ENCODE measurements at regions not wholly inside any gene's neighbourhood (a gene's known extent, or its start where the extent isn't known, plus 50 kb on each side); places are given as distances from the start of the nearest gene placed in this dataset.

DNA sequence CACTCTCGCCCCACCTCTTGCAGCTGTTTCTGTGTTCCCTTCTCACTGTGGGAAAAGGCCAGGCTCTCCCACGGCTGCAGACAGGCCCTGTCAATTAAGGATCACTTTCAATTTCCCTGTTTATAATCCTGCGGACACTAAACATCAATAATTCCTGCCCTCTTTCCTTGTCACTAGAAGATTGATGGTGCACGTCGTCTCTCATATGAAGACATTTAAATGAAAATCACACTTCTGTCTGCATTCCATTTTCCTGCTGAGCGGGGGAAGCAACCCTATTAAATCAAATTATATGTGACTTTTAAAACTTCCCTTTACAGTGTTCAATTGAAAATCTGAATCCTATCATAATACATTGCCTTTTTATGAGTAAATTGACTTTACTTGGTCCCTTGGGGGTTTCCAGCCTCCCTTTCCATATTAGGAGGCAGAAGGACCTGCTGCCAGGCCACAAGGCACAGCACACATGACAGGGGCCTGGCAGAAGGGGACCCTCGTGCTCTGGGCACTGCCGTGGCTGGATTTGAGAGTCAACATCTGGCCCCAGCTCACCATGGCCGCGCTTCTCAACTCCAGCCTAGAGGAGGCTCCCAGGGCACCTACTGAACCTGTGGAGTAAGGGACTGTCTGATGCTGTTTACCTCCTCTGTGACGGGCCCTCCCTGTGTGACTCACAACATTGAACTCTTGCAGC is 311.0 kb upstream of the IRX4 start:
- no peak for FAIRE-seq
- no peak for DNase-seq (ENCODE audit: low spot score)

DNA sequence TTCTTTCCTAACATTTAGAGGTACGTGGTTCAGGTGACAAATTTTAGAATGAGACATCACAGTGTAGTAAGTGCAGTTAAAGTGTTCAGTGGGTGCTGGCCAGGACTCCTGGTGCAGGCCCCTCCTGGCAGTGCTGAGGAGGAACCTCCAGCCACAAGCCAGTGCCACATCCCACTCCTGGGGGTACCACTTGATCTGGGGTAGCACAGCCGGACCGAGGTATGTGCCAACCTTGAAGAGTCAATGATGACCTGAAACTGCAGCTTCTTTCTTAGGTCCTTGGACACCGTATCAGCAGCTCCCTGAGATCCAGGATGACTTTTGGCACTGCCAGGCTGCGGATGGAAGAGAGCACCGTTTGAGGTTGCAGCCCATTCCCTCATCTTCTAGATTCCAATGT is 310.4 kb upstream of the IRX4 start:
- DNase-seq (ENCODE audit: low spot score) (no peak), FAIRE-seq (no peak)

DNA sequence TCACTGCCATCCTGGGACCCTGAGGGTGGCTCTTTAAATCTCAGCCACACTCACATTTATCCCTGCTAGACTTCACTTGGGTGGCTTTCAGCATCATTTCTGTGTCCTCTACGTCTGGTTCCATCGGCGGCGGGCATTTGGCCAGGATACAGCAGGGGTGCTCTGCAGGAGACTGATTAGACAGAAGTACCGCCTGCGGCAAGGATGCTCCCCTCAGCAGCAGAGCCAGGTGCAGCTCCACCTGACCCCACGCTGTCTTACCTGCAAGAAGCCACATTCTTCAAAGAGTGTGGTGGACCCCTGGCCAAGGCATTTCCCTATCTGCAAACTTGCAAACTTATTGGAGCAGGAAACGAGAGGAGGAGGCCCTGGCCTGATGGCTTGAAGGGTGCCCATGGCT is 309.8 kb upstream of the IRX4 start:
- no peak for DNase-seq (ENCODE audit: low spot score)
- FAIRE-seq = no peak

DNA sequence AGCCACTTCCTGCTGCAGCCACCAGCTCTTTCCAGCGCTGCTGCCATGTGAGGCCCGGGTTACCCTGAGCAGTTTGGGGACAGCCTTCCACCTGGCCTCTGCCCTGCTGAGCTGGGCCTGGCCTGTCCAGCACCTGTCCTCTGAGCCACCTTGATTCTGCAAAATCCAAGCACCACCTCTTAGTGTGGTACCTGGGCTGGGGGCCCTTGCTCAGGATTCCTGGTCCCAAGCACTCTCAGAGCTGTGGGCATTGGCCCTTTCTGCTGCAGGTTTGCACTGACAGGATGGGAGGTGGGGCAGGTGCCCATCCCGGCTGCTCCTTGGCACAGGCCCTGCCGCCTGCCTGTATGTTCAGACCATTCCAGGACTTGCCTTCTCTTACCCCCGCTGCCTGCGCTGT is 309.2 kb upstream of the IRX4 start:
- no peak for FAIRE-seq

DNA sequence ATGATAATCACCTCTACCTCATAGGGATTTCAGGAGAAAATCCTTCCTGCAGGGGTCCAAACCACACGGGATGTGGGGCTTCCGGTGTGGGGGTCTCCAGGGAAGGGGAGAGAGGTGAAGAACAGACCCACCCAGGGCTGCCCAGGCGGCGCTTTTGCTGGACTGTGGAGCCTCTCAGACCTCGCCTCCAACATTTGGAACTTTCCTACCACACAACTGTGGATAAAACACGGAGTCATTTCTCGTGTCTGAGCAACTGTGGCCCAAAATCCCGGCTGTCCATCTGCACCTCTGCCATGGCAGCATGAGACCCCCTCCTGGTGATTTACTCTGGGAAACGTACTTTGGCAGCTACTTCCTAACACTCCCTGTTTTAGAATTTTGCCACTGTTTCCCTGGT is 307.8 kb upstream of the IRX4 start:
- no peak for DNase-seq (ENCODE audit: low spot score)
- FAIRE-seq = no peak

More for the DNA sequence above, 309.2 kb upstream of the IRX4 start:
- DNase-seq (ENCODE audit: low spot score) = no peak

DNA sequence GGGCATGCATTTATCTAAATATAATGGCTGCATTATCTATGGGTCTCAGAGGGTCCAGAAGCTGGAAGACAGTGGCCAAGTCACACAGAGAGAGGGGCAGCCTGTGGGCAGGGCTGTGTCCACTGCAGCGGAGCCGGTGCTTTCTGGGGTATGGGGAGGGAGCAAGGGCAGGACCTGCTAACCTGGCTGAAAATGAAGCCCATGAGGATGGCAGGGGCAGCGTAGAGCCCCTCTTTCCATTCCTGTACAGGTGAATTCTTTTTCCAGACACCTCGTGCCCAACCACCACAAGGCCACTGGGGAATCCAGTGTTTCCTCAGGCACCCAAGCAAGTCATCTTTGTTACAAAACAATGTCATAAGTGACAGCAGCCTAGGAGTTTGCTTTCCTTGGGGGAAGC is 305.9 kb upstream of the IRX4 start:
- no peak for FAIRE-seq
- DNase-seq (ENCODE audit: low spot score) = no peak

DNA sequence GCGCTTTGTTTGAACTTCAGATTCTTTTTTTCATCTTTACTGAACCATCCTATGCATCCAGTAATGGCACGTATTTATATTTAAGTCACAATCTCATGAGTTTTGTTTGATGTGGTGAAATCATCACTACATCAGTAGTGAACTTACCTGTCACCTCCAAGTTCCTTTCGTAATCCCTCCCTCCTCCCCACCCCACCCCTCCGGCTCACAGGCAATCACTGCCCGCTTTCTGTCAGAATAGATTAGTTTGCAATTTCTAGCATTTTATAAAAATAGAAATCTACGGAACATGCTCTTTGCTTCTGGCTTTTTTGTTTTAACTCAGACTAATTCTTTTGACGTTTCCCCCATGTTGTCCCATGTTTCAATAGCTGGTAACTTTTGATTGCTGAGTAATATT is 305.4 kb upstream of the IRX4 start:
- DNase-seq (ENCODE audit: low spot score) (no peak), FAIRE-seq (no peak)

DNA sequence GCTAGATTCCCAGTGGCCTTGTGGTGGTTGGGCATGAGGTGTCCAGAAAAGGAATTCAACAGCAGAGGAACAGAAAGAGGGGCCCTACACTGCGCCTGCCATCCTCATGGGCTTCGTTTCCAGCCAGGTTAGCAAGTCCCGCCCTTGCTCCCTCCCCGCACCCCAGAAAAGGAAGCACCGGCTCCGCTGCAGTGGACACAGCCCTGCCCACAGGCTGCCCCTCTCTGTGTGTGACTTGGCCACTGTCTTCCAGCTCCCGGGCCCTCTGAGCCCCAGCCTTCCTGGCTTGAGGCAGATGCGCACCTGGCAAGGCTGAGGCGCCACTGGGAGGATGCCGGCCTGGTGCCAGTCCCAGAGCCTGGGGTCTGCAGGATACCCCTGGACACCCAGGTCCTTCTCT is 305.0 kb upstream of the IRX4 start:
- no peak for DNase-seq (ENCODE audit: low spot score)
- no peak for FAIRE-seq

DNA sequence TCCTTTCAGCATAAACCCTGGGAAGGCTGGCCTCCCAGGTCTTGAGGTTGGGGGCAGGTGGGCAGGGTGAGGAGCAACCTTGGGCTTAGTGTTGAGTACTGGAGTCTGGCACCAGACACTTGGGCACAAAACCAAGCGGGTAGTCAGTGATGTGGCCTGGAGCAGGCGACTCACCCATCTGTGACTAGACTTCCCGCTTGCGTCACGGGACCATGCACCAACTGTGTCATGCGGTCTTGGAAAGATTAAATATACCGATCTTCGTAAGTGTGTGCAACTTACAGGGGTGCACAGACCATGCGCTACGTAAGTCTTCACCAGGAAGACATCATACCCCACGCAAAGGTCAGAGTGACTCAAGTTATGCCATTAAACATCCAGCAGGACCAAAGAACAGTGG is 304.4 kb upstream of the IRX4 start:
- DNase-seq (ENCODE audit: low spot score) (no peak), FAIRE-seq (no peak)

DNA sequence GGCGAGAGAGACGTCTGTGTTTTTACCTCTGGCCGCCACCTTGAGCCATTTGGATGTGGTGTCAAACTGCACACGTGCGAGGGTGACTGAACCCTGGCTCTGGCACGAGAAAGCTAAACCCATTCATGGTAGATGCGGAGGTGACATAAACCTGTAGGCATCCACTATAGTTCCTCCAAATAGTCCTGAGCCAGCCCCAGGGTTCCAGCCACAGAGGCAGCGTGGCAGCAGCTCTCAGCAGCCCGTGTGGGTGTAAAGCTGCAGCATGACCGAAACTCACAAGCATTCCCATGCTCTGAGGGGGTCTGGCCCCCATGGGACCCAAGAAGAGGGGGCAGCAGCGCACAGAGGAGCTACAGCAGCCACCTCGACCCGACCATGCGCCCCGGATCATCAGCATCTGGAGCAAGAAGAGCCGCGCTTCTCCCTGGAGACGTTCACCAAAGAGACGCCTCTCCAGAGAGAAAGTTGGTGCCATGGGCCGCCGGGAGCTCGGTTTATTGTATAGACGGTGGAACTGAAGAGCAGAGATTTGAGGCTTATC is 303.8 kb upstream of the IRX4 start:
- DNase-seq (ENCODE audit: low spot score) = no peak
- FAIRE-seq = no peak

DNA sequence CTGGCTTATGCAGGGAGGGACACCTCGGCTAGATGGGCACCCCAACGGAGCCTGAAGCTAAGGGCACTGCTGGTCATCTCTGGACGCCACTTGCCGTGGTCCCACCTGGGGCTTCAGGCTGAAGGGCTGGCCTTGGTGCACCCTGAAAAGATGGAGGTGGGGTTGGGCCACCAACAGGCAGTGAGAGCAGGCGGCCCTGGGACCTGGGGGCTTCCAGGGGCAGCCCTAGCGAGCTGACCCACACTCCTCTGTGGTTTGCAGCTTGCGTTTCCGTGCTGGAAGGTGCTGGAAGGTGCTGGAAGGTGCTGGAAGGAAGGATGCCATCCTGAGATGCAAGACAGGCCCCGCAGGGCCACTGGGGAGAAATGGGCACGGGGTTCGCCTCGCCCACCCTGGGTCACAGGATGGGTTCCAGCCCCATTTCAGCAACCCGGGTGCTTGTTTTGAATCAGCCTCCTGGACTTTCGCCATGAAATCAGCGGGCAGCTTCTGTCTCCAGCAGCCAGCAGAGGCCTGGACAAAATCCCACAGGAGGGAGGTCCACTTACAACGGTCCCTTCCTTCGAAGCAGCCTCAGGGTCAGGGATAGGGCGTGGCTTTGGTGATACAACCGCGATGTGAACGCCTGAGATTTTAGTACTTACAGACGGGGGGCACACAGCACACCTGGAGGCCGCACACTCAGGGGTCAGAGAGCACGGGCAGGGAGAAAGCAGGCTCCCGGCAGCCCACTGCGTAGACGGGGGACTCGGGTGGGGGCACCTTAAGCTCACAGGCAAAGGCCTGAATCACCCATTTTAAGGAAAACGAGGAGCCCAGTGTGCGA is 303.1 kb upstream of the IRX4 start:
- DNase-seq (ENCODE audit: low spot score) (no peak), FAIRE-seq (no peak)

DNA sequence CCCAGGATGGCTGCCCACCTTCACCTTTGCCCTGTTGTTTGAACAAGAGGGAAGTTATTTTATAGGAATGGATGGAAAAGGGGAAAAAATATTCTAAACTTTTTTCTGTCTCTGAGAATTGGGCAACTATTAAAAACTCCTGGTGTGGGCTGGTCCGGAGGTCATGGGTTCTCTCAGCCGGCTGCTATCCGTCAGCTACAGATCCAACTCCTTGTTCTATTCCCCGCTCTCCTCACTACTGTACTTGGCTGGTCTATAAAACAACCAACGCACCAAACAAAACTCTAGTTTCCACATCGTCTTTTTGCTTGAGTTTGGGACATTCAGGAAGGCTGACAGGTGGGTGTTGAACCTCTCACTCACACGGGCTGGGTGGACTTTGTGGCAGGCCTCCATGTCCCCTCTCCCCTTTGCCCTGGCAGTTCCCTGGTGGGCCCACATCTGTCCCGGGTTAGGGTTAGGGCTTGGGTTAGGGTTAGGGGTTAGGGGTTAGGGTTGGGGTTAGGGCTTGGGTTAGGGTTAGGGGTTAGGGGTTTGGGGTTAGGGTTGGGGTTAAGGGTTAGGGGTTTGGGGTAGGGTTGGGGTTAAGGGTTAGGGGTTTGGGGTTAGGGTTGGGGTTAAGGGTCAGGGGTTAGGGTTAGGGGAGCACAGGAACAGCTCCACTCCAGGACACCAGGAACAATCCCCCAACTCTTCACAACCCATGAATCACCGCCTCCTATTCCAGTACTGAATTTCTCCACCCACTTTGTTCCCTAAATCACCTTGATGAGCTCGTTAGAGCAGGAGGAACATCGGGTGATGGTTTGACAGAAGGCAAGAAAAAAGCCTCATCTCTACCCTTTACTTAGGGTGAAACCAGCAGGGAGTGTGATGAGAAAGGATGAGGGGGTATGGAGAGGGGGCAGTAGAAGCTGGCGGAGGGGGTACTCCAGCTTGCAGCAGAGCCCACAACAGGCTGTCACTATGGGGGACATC is 302.1 kb upstream of the IRX4 start:
- DNase-seq (ENCODE audit: low spot score) = no peak
- FAIRE-seq = no peak

DNA sequence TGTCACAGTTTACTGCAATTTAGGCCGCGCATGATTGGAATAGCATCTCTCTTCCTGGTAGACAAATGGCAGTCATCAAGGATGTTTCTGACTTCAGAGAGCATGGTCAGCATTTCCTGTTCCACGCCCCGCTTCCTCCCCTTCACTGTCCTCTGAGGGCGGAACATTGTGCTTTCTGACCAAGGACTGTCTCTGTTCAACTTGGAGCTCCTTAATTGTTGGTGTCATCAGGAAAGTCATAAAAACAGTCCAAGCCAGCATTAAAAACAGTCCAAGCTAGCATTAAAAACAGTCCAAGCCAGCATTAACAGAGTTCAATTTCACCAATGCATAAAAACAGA is 301.3 kb upstream of the IRX4 start:
- no peak for FAIRE-seq
- no peak for DNase-seq (ENCODE audit: low spot score)

DNA sequence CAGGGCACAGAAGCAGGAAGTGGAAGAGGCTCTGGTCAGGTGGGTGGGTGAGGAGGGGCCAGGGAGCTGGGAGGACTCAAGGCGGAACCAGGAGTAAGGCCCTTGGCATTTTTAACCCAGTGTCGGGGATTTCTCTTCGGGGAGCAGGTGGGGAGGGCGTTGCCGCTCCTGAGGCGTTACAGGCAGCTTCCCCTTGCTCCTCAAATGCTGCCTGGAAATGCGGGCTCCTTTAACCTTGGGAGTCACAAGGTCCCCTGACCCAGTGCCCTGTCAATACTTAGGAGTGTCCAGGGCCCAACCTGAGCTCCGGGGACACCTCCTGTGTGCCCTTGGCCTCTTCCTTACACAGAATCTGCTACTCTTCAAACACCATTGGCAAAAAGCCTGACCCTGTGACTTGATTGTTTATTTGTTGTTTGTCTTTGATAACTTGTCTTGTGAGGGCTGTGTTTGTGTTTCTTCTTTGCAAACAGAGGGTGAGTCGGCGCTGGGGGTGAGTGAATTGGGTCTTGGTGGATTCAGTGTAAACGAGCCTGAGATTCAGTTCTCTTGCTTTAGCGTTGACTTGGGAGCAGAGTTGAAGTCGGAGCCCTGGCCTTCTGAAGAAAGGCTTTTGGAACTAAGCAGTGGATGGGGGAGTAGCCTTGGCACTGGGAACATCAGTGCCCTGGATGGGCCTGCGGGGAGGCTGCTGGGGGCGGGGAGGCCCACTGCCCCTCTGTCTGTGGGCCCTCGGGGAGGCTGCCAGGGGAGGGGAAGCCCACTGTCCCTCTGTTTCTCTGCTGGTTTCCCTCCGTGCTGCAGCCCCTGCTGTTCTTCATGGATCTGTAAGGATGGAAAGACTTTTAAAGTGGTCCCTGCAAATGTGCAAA is 300.7 kb upstream of the IRX4 start:
- no peak for DNase-seq (ENCODE audit: low spot score)
- no peak for FAIRE-seq

DNA sequence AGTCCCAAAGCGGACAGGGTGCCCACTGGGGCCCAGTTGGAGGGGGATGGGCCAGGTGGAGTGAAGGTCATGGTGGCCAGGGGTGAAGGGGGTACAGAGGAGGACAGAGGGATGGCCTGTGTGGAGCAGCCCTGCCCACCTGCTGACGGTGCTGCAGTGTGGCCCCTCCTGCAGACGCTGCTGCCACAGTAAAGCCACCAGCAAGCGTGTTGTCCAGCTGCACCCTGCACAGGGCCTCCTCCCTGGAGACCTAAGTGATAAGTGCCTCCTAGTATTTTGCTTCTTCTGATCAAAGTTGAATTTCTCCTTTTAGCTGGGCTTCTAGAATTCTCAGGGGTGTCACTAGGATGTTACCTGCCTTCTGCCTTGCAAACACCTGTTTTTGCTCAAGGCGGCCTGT is 299.3 kb upstream of the IRX4 start:
- DNase-seq (ENCODE audit: low spot score) = no peak
- no peak for FAIRE-seq

DNA sequence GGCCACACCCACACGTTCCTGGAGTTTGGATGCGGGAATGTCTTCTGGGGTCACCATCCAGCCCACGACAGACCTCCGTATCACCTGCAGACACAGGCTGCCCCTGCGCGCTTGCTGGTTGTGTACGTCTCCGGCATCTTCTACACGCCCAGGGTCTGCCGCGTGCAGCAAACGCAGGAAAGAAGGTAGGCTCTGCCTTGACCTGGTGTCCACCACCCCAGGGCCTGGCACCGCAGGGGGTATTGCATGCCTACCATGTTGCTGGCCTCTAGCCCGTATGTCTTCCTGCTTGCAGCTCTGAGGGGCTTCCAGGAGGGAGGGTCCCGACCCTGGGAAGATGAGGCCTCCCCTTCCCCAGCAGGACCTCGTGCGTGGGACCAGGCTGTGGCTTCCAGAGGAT is 298.8 kb upstream of the IRX4 start:
- FAIRE-seq (no peak), DNase-seq (ENCODE audit: low spot score) (no peak)

DNA sequence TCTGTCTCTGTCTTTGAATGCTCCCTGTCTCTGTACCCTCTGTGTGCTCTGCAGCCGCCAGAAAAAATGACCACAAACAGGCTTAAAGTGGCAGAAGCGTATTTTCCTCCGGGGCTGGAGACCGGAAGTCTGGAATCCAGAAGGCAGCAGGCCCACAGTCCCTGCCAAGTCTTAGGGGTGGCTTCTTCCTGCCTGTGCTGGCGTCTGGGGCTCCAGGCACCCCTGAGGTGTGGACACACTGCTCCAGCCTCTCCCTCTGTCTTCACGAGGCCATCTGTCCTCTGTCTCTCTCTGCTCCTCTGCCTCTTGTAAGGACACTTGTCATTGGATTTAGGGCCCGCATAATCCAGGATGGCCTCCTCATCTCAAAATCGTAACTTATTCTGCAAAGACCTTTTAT is 298.4 kb upstream of the IRX4 start:
- FAIRE-seq (no peak), DNase-seq (ENCODE audit: low spot score) (no peak)

DNA sequence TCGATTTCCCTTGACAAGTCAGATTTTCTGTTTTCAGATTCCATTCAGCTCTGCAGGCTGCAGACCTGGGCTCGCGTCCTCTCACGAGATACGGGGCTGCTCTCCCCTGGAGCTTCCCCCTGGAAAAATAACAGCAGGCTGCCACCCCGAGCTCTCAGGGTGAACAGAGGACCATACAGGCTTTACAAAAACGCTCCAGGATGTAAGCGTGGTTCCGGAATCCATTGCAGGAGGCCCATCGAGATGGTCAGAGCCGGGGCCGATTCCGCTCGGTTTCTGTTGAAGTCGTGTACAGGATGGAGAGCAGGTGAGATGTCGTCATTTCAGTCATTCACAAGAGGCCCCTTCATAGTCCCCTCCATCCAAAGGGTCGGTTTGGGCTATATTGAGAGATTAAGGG is 297.7 kb upstream of the IRX4 start:
- FAIRE-seq (no peak), DNase-seq (ENCODE audit: low spot score) (no peak)

DNA sequence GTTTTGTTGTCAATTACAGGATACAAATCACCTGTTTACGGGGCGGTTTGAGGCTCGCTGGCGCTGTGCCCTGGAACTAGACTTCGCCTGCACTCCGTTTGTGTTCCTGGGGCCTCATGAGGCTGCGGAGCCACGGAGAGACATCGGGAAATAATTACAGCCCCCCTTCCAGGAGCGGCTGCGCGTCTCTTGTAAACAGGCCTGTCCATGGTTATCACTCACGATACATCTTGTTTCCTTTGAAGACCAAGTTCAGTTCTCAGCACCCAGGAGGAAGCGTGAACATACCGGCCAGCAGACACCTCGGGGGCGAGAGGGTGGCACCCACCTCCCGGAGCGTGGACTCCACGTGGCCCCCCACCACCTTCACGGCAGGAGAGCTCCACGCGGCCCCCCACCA is 297.1 kb upstream of the IRX4 start:
- FAIRE-seq (no peak), DNase-seq (ENCODE audit: low spot score) (no peak)

DNA sequence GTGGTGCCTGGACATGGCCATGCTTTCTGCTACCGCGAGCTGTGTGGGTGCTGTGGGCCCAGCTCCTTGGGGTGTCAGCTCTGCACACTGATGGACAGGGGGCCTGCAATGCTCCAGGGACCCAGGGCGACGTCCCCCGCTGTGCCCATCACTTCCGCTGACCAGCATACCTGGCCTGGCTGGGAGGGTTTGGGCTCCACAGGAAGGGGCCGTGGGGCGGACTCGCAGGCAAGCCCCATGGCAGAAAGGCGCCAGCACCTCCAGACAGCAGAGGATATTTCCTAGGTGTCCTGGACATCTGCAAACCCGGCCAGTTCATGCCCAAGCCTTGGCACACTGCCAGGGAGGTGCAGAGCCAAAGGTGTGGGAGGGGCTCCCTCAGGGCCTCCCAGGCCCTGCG is 295.8 kb upstream of the IRX4 start:
- no peak for DNase-seq (ENCODE audit: low spot score)
- FAIRE-seq = no peak

DNA sequence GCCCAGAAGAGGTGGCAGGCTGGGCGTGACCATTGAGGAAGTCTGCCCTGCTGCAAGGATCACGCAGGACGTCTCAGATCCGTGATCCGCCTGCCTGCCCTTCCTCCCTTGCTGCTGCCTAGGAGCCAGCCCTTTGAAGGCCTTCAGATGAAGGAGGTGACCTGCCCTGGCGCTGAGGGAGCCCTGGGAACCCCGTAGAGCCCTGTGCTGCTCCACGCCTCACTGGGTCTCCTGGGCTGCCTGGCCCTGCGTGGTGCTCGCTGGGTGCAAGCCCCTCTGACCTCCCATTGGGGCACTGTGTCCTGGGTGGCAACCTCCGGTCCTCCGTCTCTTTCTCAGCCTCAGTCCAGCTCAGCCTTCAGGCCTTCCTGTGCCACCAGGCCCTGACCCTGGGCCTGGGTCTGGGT is 295.3 kb upstream of the IRX4 start:
- FAIRE-seq = no peak
- DNase-seq (ENCODE audit: low spot score) = no peak
